GM18505 (cell line): ENCODE measurements at regions not wholly inside any gene's neighbourhood (a gene's known extent, or its start where the extent isn't known, plus 50 kb on each side); places are given as distances from the start of the nearest gene placed in this dataset.
"Not testable (repeated sequence)": the region's sequence is repeated elsewhere in the genome, so short reads cannot be mapped to it uniquely, and the experiment has no call there.

Source experiments
- ATAC-seq: cut with Tn5 transposase; IDR thresholded peaks from one replicate; pipeline ENCODE4 v1.9.1; 2021; ENCODE audit not compliant: unreplicated experiment
- POLR2A ChIP-seq: IDR thresholded peaks from 4 replicates; pipeline ENCODE4 v1.6.1; 2011; ENCODE audit warnings: borderline replicate concordance; ENCODE audit not compliant: insufficient read depth, insufficient read length; ENCODE audit errors: extremely low read depth

- no peak for TF ChIP-seq POLR2A
- no peak for ATAC-seq
Measured at GRCh38 chr2:59236723-59237122, 995.6 kb upstream of the FANCL start.

GRCh38 chr2:59233920-59234319, 992.8 kb upstream of the FANCL start:
- no peak for TF ChIP-seq POLR2A
- no peak for ATAC-seq

GRCh38 chr2:59233448-59233847, 992.3 kb upstream of the FANCL start:
- TF ChIP-seq POLR2A = no peak
- no peak for ATAC-seq

- ATAC-seq = peak; percentile 93
Measured at GRCh38 chr2:59232394-59233165, 991.5 kb upstream of the FANCL start.

GRCh38 chr2:59226362-59226761, 985.2 kb upstream of the FANCL start:
- ATAC-seq = not testable (repeated sequence)

More at GRCh38 chr2:59232394-59233165, 991.5 kb upstream of the FANCL start:
- TF ChIP-seq POLR2A = no peak

GRCh38 chr2:59223742-59224141, 982.6 kb upstream of the FANCL start:
- ATAC-seq = no peak
- no peak for TF ChIP-seq POLR2A

GRCh38 chr2:59217360-59217759, 976.2 kb upstream of the FANCL start:
- no peak for ATAC-seq
- TF ChIP-seq POLR2A = no peak

GRCh38 chr2:59206361-59206760, 965.2 kb upstream of the FANCL start:
- no peak for TF ChIP-seq POLR2A
- ATAC-seq = no peak

GRCh38 chr2:59204040-59204439, 962.9 kb upstream of the FANCL start:
- no peak for ATAC-seq
- TF ChIP-seq POLR2A = no peak

GRCh38 chr2:59196491-59196890, 955.4 kb upstream of the FANCL start:
- ATAC-seq = no peak
- TF ChIP-seq POLR2A = no peak

- no peak for TF ChIP-seq POLR2A
Measured at GRCh38 chr2:59195851-59196250, 954.7 kb upstream of the FANCL start.

GRCh38 chr2:59191781-59192180, 950.7 kb upstream of the FANCL start:
- no peak for TF ChIP-seq POLR2A

More at GRCh38 chr2:59195851-59196250, 954.7 kb upstream of the FANCL start:
- ATAC-seq = no peak

GRCh38 chr2:59190518-59190917, 949.4 kb upstream of the FANCL start:
- ATAC-seq = no peak
- TF ChIP-seq POLR2A = no peak

More at GRCh38 chr2:59191781-59192180, 950.7 kb upstream of the FANCL start:
- ATAC-seq = no peak

GRCh38 chr2:59184276-59185020, 943.3 kb upstream of the FANCL start:
- ATAC-seq = no peak
- no peak for TF ChIP-seq POLR2A
